ENCODE measurements at regions not wholly inside any gene's neighbourhood (a gene's known extent, or its start where the extent isn't known, plus 50 kb on each side); places are given as distances from the start of the nearest gene placed in this dataset.
"Not testable (repeated sequence)": the region's sequence is repeated elsewhere in the genome, so short reads cannot be mapped to it uniquely, and the experiment has no call there.

GRCh38 chr6:67792996-67793395, 842.1 kb upstream of the ADGRB3 start:
- no peaks in the 10 kb centered on the region for H3K36me3 Mint-ChIP-seq (ENCODE audit: low read depth)
- H3K27ac Mint-ChIP-seq (ENCODE audit: unreplicated experiment): no peak overlapping the region
- TF ChIP-seq, protein P1, sequence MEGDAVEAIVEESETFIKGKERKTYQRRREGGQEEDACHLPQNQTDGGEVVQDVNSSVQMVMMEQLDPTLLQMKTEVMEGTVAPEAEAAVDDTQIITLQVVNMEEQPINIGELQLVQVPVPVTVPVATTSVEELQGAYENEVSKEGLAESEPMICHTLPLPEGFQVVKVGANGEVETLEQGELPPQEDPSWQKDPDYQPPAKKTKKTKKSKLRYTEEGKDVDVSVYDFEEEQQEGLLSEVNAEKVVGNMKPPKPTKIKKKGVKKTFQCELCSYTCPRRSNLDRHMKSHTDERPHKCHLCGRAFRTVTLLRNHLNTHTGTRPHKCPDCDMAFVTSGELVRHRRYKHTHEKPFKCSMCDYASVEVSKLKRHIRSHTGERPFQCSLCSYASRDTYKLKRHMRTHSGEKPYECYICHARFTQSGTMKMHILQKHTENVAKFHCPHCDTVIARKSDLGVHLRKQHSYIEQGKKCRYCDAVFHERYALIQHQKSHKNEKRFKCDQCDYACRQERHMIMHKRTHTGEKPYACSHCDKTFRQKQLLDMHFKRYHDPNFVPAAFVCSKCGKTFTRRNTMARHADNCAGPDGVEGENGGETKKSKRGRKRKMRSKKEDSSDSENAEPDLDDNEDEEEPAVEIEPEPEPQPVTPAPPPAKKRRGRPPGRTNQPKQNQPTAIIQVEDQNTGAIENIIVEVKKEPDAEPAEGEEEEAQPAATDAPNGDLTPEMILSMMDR (IDR thresholded peaks at IDR 0.05): no peak
- H3K4me3 Mint-ChIP-seq (ENCODE audit: unreplicated experiment): no peak overlapping the region
- peaks cover 12% of the 10 kb centered on the region for H3K4me1 Mint-ChIP-seq (ENCODE audit: low read depth)
- H3K27me3 Mint-ChIP-seq (ENCODE audit: low read depth): no peaks in the 10 kb centered on the region
- H3K9me3 Mint-ChIP-seq (ENCODE audit: low read depth): no peaks in the 10 kb centered on the region
- DNase-seq (ENCODE audit: low spot score): no peak

DNA sequence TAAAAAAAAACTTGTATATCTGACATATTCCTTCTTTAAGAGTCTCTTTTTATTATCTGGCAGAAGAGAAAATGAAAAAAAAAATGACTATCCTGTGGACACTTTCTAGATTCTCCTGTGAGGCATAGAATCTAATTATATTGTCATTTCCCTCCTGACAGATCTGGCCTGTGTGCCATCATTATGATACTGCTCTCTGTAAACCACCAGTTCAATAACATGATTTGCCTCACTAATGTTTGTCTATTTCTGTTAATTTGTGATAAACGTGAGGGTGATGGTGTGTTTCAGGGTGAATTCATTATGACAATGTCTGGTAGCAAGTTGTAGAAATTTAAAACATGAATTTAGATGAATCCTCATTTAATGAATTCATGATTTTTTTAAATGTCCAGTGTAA, 844.5 kb upstream of the ADGRB3 start:
- Mint-ChIP-seq H3K27ac (ENCODE audit: unreplicated experiment) (no peak overlapping the region), H3K9me3 (ENCODE audit: low read depth) (peaks cover 5% of the 10 kb centered on the region), H3K4me3 (ENCODE audit: unreplicated experiment) (no peak overlapping the region), H3K27me3 (ENCODE audit: low read depth) (no peaks in the 10 kb centered on the region), H3K4me1 (ENCODE audit: low read depth) (no peaks in the 10 kb centered on the region), H3K36me3 (ENCODE audit: low read depth) (no peaks in the 10 kb centered on the region)
- no peak for DNase-seq (ENCODE audit: low spot score)
- TF ChIP-seq, protein P1 (IDR thresholded peaks at IDR 0.05): no peak

DNA sequence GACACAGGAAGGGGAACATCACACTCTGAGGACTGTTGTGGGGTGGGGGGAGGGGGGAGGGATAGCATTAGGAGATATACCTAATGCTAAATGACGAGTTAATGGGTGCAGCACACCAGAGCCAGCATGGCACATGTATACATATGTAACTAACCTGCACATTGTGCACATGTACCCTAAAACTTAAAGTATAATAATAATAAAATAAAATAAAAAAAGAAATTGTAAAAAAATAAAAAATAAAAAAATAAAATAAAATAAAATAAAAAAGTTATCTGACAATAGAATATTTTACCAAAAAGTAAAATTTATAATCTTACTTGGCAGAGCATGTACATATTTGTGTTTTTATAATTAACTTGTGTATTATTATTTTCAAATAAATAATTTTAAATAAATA, 848.0 kb upstream of the ADGRB3 start:
- not testable (repeated sequence) for H3K9me3 Mint-ChIP-seq (ENCODE audit: low read depth); DNase-seq (ENCODE audit: low spot score); H3K36me3 Mint-ChIP-seq (ENCODE audit: low read depth); H3K4me1 Mint-ChIP-seq (ENCODE audit: low read depth); H3K27ac Mint-ChIP-seq (ENCODE audit: unreplicated experiment); H3K4me3 Mint-ChIP-seq (ENCODE audit: unreplicated experiment); H3K27me3 Mint-ChIP-seq (ENCODE audit: low read depth)

DNA sequence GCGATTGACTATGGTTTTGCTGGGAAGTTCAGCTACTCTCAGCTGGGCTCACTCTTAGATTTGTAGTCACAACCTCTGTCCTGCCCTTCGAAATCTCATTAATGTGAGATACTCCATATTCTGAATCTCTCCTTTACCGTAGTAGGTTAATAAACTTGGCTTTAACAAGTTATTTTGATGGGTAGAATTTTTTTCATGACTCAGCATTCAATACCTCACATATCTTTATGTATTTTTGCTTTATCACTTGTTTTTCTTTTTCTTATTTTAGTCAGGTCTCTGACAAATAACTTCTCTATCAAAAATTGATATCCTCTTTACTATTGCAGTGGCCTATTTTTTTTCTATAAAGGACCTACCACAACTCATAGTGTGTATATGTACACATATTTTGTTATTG, 855.2 kb upstream of the ADGRB3 start:
- no peaks in the 10 kb centered on the region for H3K36me3 Mint-ChIP-seq (ENCODE audit: low read depth)

DNA sequence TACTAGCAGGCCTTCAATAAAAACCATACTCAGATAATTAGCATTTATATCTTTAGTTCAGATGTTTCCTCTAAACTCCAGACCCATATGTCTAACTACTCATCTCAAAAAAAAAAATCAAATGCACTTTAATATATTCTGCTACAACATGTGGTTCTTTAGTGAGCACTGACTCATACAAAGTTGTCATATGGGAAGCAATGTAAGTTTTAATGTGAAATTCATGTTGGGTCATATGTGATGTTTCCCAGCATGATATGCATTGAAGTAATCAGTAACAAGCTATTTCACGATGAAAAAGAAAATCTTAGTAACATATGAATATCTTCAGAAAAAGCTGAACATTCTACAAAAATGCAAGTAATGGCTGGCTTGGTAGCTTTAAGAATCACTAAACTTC, 859.7 kb upstream of the ADGRB3 start:
- TF ChIP-seq, protein P1 (IDR thresholded peaks at IDR 0.05): no peak
- no peak for DNase-seq (ENCODE audit: low spot score)
- peaks cover 2% of the 10 kb centered on the region for H3K9me3 Mint-ChIP-seq (ENCODE audit: low read depth)
- H3K27ac Mint-ChIP-seq (ENCODE audit: unreplicated experiment): no peak overlapping the region
- H3K27me3 Mint-ChIP-seq (ENCODE audit: low read depth): peaks cover 7% of the 10 kb centered on the region
- no peaks in the 10 kb centered on the region for H3K36me3 Mint-ChIP-seq (ENCODE audit: low read depth)
- peaks cover 2% of the 10 kb centered on the region for H3K4me1 Mint-ChIP-seq (ENCODE audit: low read depth)
- H3K4me3 Mint-ChIP-seq (ENCODE audit: unreplicated experiment): no peak overlapping the region

More for the DNA sequence above, 855.2 kb upstream of the ADGRB3 start:
- Mint-ChIP-seq H3K4me1 (ENCODE audit: low read depth) (peaks cover 2% of the 10 kb centered on the region), H3K27me3 (ENCODE audit: low read depth) (peaks cover 4% of the 10 kb centered on the region), H3K27ac (ENCODE audit: unreplicated experiment) (no peak overlapping the region), H3K9me3 (ENCODE audit: low read depth) (peaks cover 5% of the 10 kb centered on the region), H3K4me3 (ENCODE audit: unreplicated experiment) (no peak overlapping the region)
- no peak for DNase-seq (ENCODE audit: low spot score)
- TF ChIP-seq, protein P1 (IDR thresholded peaks at IDR 0.05): no peak

DNA sequence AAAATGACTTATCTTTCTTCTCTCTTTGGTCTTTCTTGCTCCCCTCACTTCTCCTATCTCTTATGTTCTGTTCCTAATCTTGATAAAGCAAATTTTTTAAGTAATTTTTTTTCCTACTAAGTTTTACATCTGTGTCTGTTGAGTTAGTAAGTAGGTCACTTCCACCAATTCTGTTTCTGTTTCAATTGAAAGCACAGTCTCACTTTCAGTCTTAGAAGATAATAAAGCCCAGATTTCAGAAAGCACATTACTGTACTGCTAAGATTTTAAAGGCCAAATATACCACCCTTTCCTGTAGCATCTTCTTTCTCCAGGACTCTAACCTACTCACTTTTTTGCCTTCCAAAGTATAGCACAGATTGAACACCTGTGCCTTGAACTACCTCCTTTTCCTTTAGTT, 866.1 kb upstream of the ADGRB3 start:
- no peaks in the 10 kb centered on the region for H3K36me3 Mint-ChIP-seq (ENCODE audit: low read depth)
- TF ChIP-seq, protein P1 (IDR thresholded peaks at IDR 0.05): no peak
- H3K27me3 Mint-ChIP-seq (ENCODE audit: low read depth): peaks cover 5% of the 10 kb centered on the region
- H3K4me1 Mint-ChIP-seq (ENCODE audit: low read depth): peaks cover 9% of the 10 kb centered on the region
- H3K27ac Mint-ChIP-seq (ENCODE audit: unreplicated experiment): no peak overlapping the region
- DNase-seq (ENCODE audit: low spot score): no peak
- H3K4me3 Mint-ChIP-seq (ENCODE audit: unreplicated experiment): no peak overlapping the region
- peaks cover 3% of the 10 kb centered on the region for H3K9me3 Mint-ChIP-seq (ENCODE audit: low read depth)

DNA sequence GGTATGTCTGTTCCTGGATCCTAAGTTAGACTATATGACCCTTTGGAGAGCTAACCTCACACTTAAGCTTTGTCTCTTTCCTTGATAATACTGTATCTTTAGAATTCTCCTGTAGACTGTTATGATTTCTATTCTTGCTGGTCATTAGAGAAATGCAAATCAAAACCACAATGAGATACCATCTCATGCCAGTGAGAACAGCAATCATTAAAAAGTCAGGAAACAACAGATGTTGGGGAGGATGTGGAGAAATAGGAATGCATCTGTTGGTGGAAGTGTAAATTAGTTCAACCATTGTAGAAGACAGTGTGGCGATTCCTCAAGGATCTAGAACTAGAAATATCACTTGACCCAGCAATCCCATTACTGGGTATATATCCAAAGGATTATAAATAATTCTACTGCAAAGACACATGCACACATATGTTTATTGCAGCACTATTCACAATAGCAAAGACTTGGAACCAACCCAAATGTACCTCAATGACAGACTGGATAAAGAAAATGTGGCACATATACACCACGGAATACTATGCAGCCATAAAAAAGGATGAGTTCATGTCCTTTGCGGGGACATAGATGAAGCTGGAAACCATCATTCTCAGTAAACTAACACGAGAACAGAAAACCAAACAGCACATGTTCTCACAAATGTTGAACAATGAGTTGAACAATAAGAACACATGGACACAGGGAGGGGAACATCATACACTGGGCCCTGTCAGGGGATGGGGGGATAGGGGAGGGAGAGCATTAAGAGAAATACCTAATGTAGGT, 867.8 kb upstream of the ADGRB3 start:
- not testable (repeated sequence) for DNase-seq (ENCODE audit: low spot score); H3K4me1 Mint-ChIP-seq (ENCODE audit: low read depth); H3K27me3 Mint-ChIP-seq (ENCODE audit: low read depth); H3K36me3 Mint-ChIP-seq (ENCODE audit: low read depth); H3K27ac Mint-ChIP-seq (ENCODE audit: unreplicated experiment); H3K9me3 Mint-ChIP-seq (ENCODE audit: low read depth); H3K4me3 Mint-ChIP-seq (ENCODE audit: unreplicated experiment)
